Activated T-cell treated with anti-CD3 and anti-CD28 coated beads, Interleukin-2, amount 50 U/mL, for 72 hours (primary cell): ENCODE measurements at regions not wholly inside any gene's neighbourhood (a gene's known extent, or its start where the extent isn't known, plus 50 kb on each side); places are given as distances from the start of the nearest gene placed in this dataset.

Experiments used
- ATAC-seq, 2 donors: fragments of 150-1000 bp; cut with Tn5 transposase; replicated peaks in 1 of 2; 2 replicates each; pipeline ENCODE4 v1.10.0; 2021; ENCODE audit warnings: moderate library complexity in 2 of 2, mild to moderate bottlenecking in 1 of 2
- DNase-seq, 2 donors: peaks; one replicate each; pipeline ENCODE4 v3.0.0; 2021 to 2022; ENCODE audit warnings: mixed read lengths in 1 of 2
- H3K27ac Mint-ChIP-seq: one replicate; pipeline ENCODE4 v1.8.0; 2022; ENCODE audit warnings: mild to moderate bottlenecking, moderate library complexity, mixed read lengths
- H3K27me3 Mint-ChIP-seq: one replicate; pipeline ENCODE4 v1.8.0; 2022; ENCODE audit warnings: low read depth, mixed read lengths
- H3K36me3 Mint-ChIP-seq, 2 donors: one replicate each; pipeline ENCODE4 v1.8.0; 2022; ENCODE audit warnings: mixed read lengths in 2 of 2, mild to moderate bottlenecking in 1 of 2; ENCODE audit not compliant: insufficient read depth in 2 of 2
- H3K4me1 Mint-ChIP-seq: one replicate; pipeline ENCODE4 v1.8.0; 2022; ENCODE audit warnings: low read depth, mixed read lengths
- H3K4me3 Mint-ChIP-seq, 2 donors: one replicate each; pipeline ENCODE4 v1.8.0; 2022; ENCODE audit warnings: mild to moderate bottlenecking in 2 of 2, mixed read lengths in 2 of 2, moderate library complexity in 2 of 2
- H3K9me3 Mint-ChIP-seq, 2 donors: one replicate each; pipeline ENCODE4 v1.8.0; 2022; ENCODE audit warnings: mixed read lengths in 2 of 2

GRCh38 chr10:3425716-3426115 is 253.1 kb upstream of the PITRM1 start:
- H3K27me3 Mint-ChIP-seq, result peaks cover 18% of the 10 kb centered on the region
- H3K4me1 Mint-ChIP-seq, result peaks cover 8% of the 10 kb centered on the region
- ATAC-seq (no peak), DNase-seq (no peak)
- H3K4me3 Mint-ChIP-seq, result no peak overlapping the region
- H3K9me3 Mint-ChIP-seq, result peaks cover 4 to 6% of the 10 kb centered on the region in 2 donors
- no peak overlapping the region for H3K27ac Mint-ChIP-seq
- peaks cover 0 to 4% of the 10 kb centered on the region in 2 donors for H3K36me3 Mint-ChIP-seq

- peaks cover 18% of the 10 kb centered on the region for H3K27me3 Mint-ChIP-seq
- ATAC-seq (no peak), DNase-seq (no peak)
- H3K4me1 Mint-ChIP-seq, result peaks cover 11% of the 10 kb centered on the region
- H3K9me3 Mint-ChIP-seq, result peaks cover 0 to 2% of the 10 kb centered on the region in 2 donors
- no peaks in the 10 kb centered on the region for H3K36me3 Mint-ChIP-seq
- H3K27ac Mint-ChIP-seq, result no peak overlapping the region
- H3K4me3 Mint-ChIP-seq, result no peak overlapping the region
These were observed 252.7 kb upstream of the PITRM1 start for GRCh38 chr10:3425261-3425660.

GRCh38 chr10:3424111-3424851 is 251.7 kb upstream of the PITRM1 start:
- ATAC-seq (no peak), DNase-seq (no peak)
- Mint-ChIP-seq H3K4me3 (no peak overlapping the region), H3K36me3 (no peaks in the 10 kb centered on the region), H3K27me3 (peaks cover 18% of the 10 kb centered on the region), H3K27ac (no peak overlapping the region), H3K4me1 (peaks cover 21% of the 10 kb centered on the region), H3K9me3 (no peaks in the 10 kb centered on the region)

- ATAC-seq, result no peak
- H3K4me1 Mint-ChIP-seq, result peaks cover 23% of the 10 kb centered on the region
- peaks cover 18% of the 10 kb centered on the region for H3K27me3 Mint-ChIP-seq
- no peak overlapping the region for H3K4me3 Mint-ChIP-seq
- no peaks in the 10 kb centered on the region for H3K9me3 Mint-ChIP-seq
- H3K36me3 Mint-ChIP-seq, result no peaks in the 10 kb centered on the region
- H3K27ac Mint-ChIP-seq, result no peak overlapping the region
- no peak for DNase-seq
These were observed 250.8 kb upstream of the PITRM1 start for GRCh38 chr10:3423384-3423783.

- no peak overlapping the region for H3K27ac Mint-ChIP-seq
- H3K9me3 Mint-ChIP-seq, result no peaks in the 10 kb centered on the region
- H3K36me3 Mint-ChIP-seq, result no peaks in the 10 kb centered on the region
- H3K4me1 Mint-ChIP-seq, result peaks cover 23% of the 10 kb centered on the region
- ATAC-seq (peak in 1 of 2 donors; percentile 20), DNase-seq (no peak)
- H3K4me3 Mint-ChIP-seq, result peak overlapping the region in 1 of 2 donors; percentile 69
- peaks cover 18% of the 10 kb centered on the region for H3K27me3 Mint-ChIP-seq
These were observed 249.7 kb upstream of the PITRM1 start for GRCh38 chr10:3422282-3422681.

- H3K4me1 Mint-ChIP-seq, result peaks cover 23% of the 10 kb centered on the region
- H3K4me3 Mint-ChIP-seq, result peak overlapping the region in 1 of 2 donors; percentile 69
- no peaks in the 10 kb centered on the region for H3K36me3 Mint-ChIP-seq
These were observed 249.1 kb upstream of the PITRM1 start for GRCh38 chr10:3421537-3422257.

GRCh38 chr10:3420527-3421469 is 248.2 kb upstream of the PITRM1 start:
- Mint-ChIP-seq H3K36me3 (no peaks in the 10 kb centered on the region), H3K27me3 (peaks cover 18% of the 10 kb centered on the region), H3K4me3 (no peak overlapping the region), H3K9me3 (no peaks in the 10 kb centered on the region), H3K27ac (no peak overlapping the region), H3K4me1 (peaks cover 17% of the 10 kb centered on the region)
- ATAC-seq, result no peak
- DNase-seq, result no peak

More at GRCh38 chr10:3421537-3422257, 249.1 kb upstream of the PITRM1 start:
- ATAC-seq (peak in 1 of 2 donors; percentile 56), DNase-seq (no peak)
- peaks cover 18% of the 10 kb centered on the region for H3K27me3 Mint-ChIP-seq
- H3K9me3 Mint-ChIP-seq, result no peaks in the 10 kb centered on the region
- H3K27ac Mint-ChIP-seq, result no peak overlapping the region

- peaks cover 15% of the 10 kb centered on the region for H3K4me1 Mint-ChIP-seq
- DNase-seq (peak; percentile 1 to 22), ATAC-seq (peak; percentile 25 to 55)
- H3K9me3 Mint-ChIP-seq, result no peaks in the 10 kb centered on the region
- peak overlapping the region; percentile 29 to 61 for H3K4me3 Mint-ChIP-seq
- H3K27me3 Mint-ChIP-seq, result peaks cover 15% of the 10 kb centered on the region
- H3K27ac Mint-ChIP-seq, result no peak overlapping the region
- H3K36me3 Mint-ChIP-seq, result no peaks in the 10 kb centered on the region
These were observed 247.3 kb upstream of the PITRM1 start for GRCh38 chr10:3419719-3420495.

GRCh38 chr10:3418926-3419325 is 246.3 kb upstream of the PITRM1 start:
- Mint-ChIP-seq H3K27me3 (peaks cover 10% of the 10 kb centered on the region), H3K36me3 (no peaks in the 10 kb centered on the region), H3K9me3 (no peaks in the 10 kb centered on the region), H3K4me1 (peaks cover 15% of the 10 kb centered on the region), H3K4me3 (no peak overlapping the region), H3K27ac (no peak overlapping the region)
- DNase-seq, result no peak
- no peak for ATAC-seq

- DNase-seq (no peak), ATAC-seq (no peak)
- no peak overlapping the region for H3K27ac Mint-ChIP-seq
- H3K4me1 Mint-ChIP-seq, result peaks cover 15% of the 10 kb centered on the region
- no peaks in the 10 kb centered on the region for H3K36me3 Mint-ChIP-seq
- no peaks in the 10 kb centered on the region for H3K9me3 Mint-ChIP-seq
- peaks cover 7% of the 10 kb centered on the region for H3K27me3 Mint-ChIP-seq
- H3K4me3 Mint-ChIP-seq, result no peak overlapping the region
These were observed 245.6 kb upstream of the PITRM1 start for GRCh38 chr10:3418041-3418754.

GRCh38 chr10:3417096-3417495 is 244.5 kb upstream of the PITRM1 start:
- no peak overlapping the region for H3K4me3 Mint-ChIP-seq
- DNase-seq (no peak), ATAC-seq (no peak)
- H3K27ac Mint-ChIP-seq, result no peak overlapping the region
- peaks cover 4% of the 10 kb centered on the region for H3K27me3 Mint-ChIP-seq
- peaks cover 15% of the 10 kb centered on the region for H3K4me1 Mint-ChIP-seq
- no peaks in the 10 kb centered on the region for H3K36me3 Mint-ChIP-seq
- H3K9me3 Mint-ChIP-seq, result no peaks in the 10 kb centered on the region
